Aorta (tissue), 5 donors: ENCODE measurements at regions not wholly inside any gene's neighbourhood (a gene's known extent, or its start where the extent isn't known, plus 50 kb on each side); places are given as distances from the start of the nearest gene placed in this dataset.

Experiments
- ATAC-seq: fragments of 200-7000 bp; cut with Tn5 transposase; one replicate; pipeline ENCODE4 v1.9.1; 2022; ENCODE audit warnings: moderate library complexity; ENCODE audit not compliant: low FRiP score
- DNase-seq, 2 donors: peaks; one replicate each; pipeline ENCODE4 v3.0.0-alpha.2; 2020
- H3K27ac ChIP-seq, 2 donors: one replicate each; pipeline ENCODE4 v1.5.1; 2013; ENCODE audit warnings: low read length in 2 of 2, mild to moderate bottlenecking in 2 of 2, moderate library complexity in 2 of 2, control low read depth in 1 of 2, inconsistent platforms in 1 of 2, low read depth in 1 of 2
- H3K27me3 ChIP-seq, 2 donors: one replicate each; pipeline ENCODE4 v1.6.1; 2013; ENCODE audit warnings: control low read depth in 1 of 2, low read length in 1 of 2, mild to moderate bottlenecking in 1 of 2, moderate library complexity in 1 of 2; ENCODE audit not compliant: insufficient read depth in 2 of 2, control insufficient read depth in 1 of 2
- H3K36me3 ChIP-seq, 2 donors: one replicate each; pipeline ENCODE4 v1.6.1; 2013; ENCODE audit warnings: control low read depth in 1 of 2, low read length in 1 of 2, mild to moderate bottlenecking in 1 of 2; ENCODE audit not compliant: insufficient read depth in 2 of 2, control insufficient read depth in 1 of 2
- H3K4me1 ChIP-seq, 2 donors: one replicate each; pipeline ENCODE4 v1.6.1; 2013; ENCODE audit warnings: low read length in 2 of 2, control low read depth in 1 of 2, mild to moderate bottlenecking in 1 of 2, moderate library complexity in 1 of 2; ENCODE audit not compliant: insufficient read depth in 2 of 2, control insufficient read depth in 1 of 2
- H3K4me3 ChIP-seq, 2 donors: one replicate each; pipeline ENCODE4 v1.5.1; 2013; ENCODE audit warnings: low read length in 2 of 2, control low read depth in 1 of 2, mild to moderate bottlenecking in 1 of 2
- H3K9me3 ChIP-seq: one replicate; pipeline ENCODE4 v1.6.1; 2013; ENCODE audit warnings: mild to moderate bottlenecking, low read length; ENCODE audit not compliant: control insufficient read depth
- WGBS, 2 donors: extraction: QIAGEN DNeasy Blood & Tissue Kit; methylation state at CpG; one replicate each; pipeline ENCODE4 v1.1.7; 2013; 5-methylcytosine and 5-hydroxymethylcytosine counted together
- intact Hi-C, 2 donors: fragments of 100-400 bp; cut with DNase I; formaldehyde crosslinking; loops; one replicate each; pipeline versions ENCODE4 v1.14.2 to v1.15.0; 2022
- donor health status: healthy with polysubstance abuse.
- donor health status: Bipolar disorder and iron deficiency.
- donor health status: DM: no; HTN: no; CAD: no.
- donor health status: DM: no; HTN: no; CAD: no.
- donor health status: DM: yes; HTN: yes; CAD: no.

- ATAC-seq (no peak), DNase-seq (no peak)
- Histone ChIP-seq H3K27me3 (no peaks in the 10 kb centered on the region), H3K9me3 (no peaks in the 10 kb centered on the region), H3K27ac (no peak overlapping the region), H3K4me3 (no peak overlapping the region), H3K36me3 (no peaks in the 10 kb centered on the region), H3K4me1 (no peaks in the 10 kb centered on the region)
- 79 to 83% methylated on average over 2 of the region's 2 CpGs for WGBS, 2 donors
- intact Hi-C loops = no loop called here
These were observed 117.9 kb upstream of the DLX6 start for GRCh38 chr7:96887426-96887825.

GRCh38 chr7:96899108-96899507, 106.2 kb upstream of the DLX6 start:
- no peak for ATAC-seq

GRCh38 chr7:96901822-96902445, 103.4 kb upstream of the DLX6 start:
- no peak overlapping the region for H3K4me3 ChIP-seq
- intact Hi-C loops = no loop called here
- ATAC-seq (no peak), DNase-seq (no peak)
- no peaks in the 10 kb centered on the region for H3K9me3 ChIP-seq
- no peaks in the 10 kb centered on the region for H3K36me3 ChIP-seq
- no peaks in the 10 kb centered on the region for H3K27me3 ChIP-seq
- H3K4me1 ChIP-seq = no peaks in the 10 kb centered on the region
- 43 to 51% methylated on average over 3 of the region's 3 CpGs for WGBS, 2 donors
- no peak overlapping the region for H3K27ac ChIP-seq

More at GRCh38 chr7:96899108-96899507, 106.2 kb upstream of the DLX6 start:
- Histone ChIP-seq H3K27ac (no peak overlapping the region), H3K4me3 (no peak overlapping the region), H3K36me3 (no peaks in the 10 kb centered on the region), H3K27me3 (no peaks in the 10 kb centered on the region), H3K4me1 (no peaks in the 10 kb centered on the region), H3K9me3 (peaks cover 2% of the 10 kb centered on the region)
- DNase-seq = no peak
- WGBS, 2 donors = 16 to 21% methylated on average over 1 of the region's 1 CpG
- intact Hi-C loops = no loop called here

- DNase-seq = no peak
- Histone ChIP-seq H3K27me3 (no peaks in the 10 kb centered on the region), H3K4me1 (no peaks in the 10 kb centered on the region), H3K36me3 (no peaks in the 10 kb centered on the region), H3K4me3 (no peak overlapping the region), H3K27ac (no peak overlapping the region), H3K9me3 (no peaks in the 10 kb centered on the region)
- intact Hi-C loops = no loop called here
- no peak for ATAC-seq
These were observed 101.4 kb upstream of the DLX6 start for GRCh38 chr7:96903906-96904305.

GRCh38 chr7:96910486-96910885, 94.9 kb upstream of the DLX6 start:
- Histone ChIP-seq H3K36me3 (no peaks in the 10 kb centered on the region), H3K4me3 (no peak overlapping the region), H3K9me3 (no peaks in the 10 kb centered on the region), H3K4me1 (no peaks in the 10 kb centered on the region), H3K27me3 (no peaks in the 10 kb centered on the region), H3K27ac (no peak overlapping the region)
- intact Hi-C loops = no loop called here
- ATAC-seq = no peak
- 68 to 77% methylated on average over 3 of the region's 3 CpGs for WGBS, 2 donors
- DNase-seq = no peak

GRCh38 chr7:96915029-96915428, 90.3 kb upstream of the DLX6 start:
- Histone ChIP-seq H3K36me3 (no peaks in the 10 kb centered on the region), H3K4me3 (no peak overlapping the region), H3K27ac (no peak overlapping the region), H3K4me1 (no peaks in the 10 kb centered on the region), H3K9me3 (no peaks in the 10 kb centered on the region), H3K27me3 (no peaks in the 10 kb centered on the region)
- WGBS, 2 donors = 5 to 14% methylated on average over 1 of the region's 1 CpG
- no peak for ATAC-seq
- no peak for DNase-seq
- intact Hi-C loops = no loop called here

GRCh38 chr7:96920064-96920463, 85.3 kb upstream of the DLX6 start:
- ATAC-seq = no peak
- DNase-seq = no peak
- peaks cover 1% of the 10 kb centered on the region for H3K9me3 ChIP-seq
- no peaks in the 10 kb centered on the region for H3K4me1 ChIP-seq
- no peak overlapping the region for H3K27ac ChIP-seq
- intact Hi-C loops = no loop called here
- no peaks in the 10 kb centered on the region for H3K36me3 ChIP-seq
- no peaks in the 10 kb centered on the region for H3K27me3 ChIP-seq
- no peak overlapping the region for H3K4me3 ChIP-seq

GRCh38 chr7:96920713-96921112, 84.6 kb upstream of the DLX6 start:
- Histone ChIP-seq H3K27ac (no peak overlapping the region), H3K27me3 (no peaks in the 10 kb centered on the region), H3K9me3 (peaks cover 1% of the 10 kb centered on the region), H3K36me3 (no peaks in the 10 kb centered on the region), H3K4me3 (no peak overlapping the region), H3K4me1 (no peaks in the 10 kb centered on the region)
- ATAC-seq (no peak), DNase-seq (no peak)
- WGBS, 2 donors = 76 to 78% methylated on average over 1 of the region's 1 CpG
- intact Hi-C loops = no loop called here

- ATAC-seq (no peak), DNase-seq (no peak)
- intact Hi-C loops = no loop called here
- no peak overlapping the region for H3K4me3 ChIP-seq
- no peaks in the 10 kb centered on the region for H3K36me3 ChIP-seq
- H3K27me3 ChIP-seq = no peaks in the 10 kb centered on the region
- 68 to 75% methylated on average over 5 of the region's 5 CpGs for WGBS, 2 donors
- no peak overlapping the region for H3K27ac ChIP-seq
- peaks cover 1% of the 10 kb centered on the region for H3K9me3 ChIP-seq
- no peaks in the 10 kb centered on the region for H3K4me1 ChIP-seq
These were observed 84.1 kb upstream of the DLX6 start for GRCh38 chr7:96921231-96921630.
